ENCODE measurements at regions not wholly inside any gene's neighbourhood (a gene's known extent, or its start where the extent isn't known, plus 50 kb on each side); places are given as distances from the start of the nearest gene placed in this dataset.
"Not testable (repeated sequence)": the region's sequence is repeated elsewhere in the genome, so short reads cannot be mapped to it uniquely, and the experiment has no call there.

GRCh38 chr17:64741916-64742315 lies 79.8 kb upstream of the SMURF2 start:
- TF ChIP-seq CTCF (IDR thresholded peaks at IDR 0.05; ENCODE audit: low read length); EZH2 (IDR thresholded peaks at IDR 0.05; ENCODE audit: borderline replicate concordance, low read length): not testable (repeated sequence)
